ENCODE measurements at regions not wholly inside any gene's neighbourhood (a gene's known extent, or its start where the extent isn't known, plus 50 kb on each side); places are given as distances from the start of the nearest gene placed in this dataset.

DNA sequence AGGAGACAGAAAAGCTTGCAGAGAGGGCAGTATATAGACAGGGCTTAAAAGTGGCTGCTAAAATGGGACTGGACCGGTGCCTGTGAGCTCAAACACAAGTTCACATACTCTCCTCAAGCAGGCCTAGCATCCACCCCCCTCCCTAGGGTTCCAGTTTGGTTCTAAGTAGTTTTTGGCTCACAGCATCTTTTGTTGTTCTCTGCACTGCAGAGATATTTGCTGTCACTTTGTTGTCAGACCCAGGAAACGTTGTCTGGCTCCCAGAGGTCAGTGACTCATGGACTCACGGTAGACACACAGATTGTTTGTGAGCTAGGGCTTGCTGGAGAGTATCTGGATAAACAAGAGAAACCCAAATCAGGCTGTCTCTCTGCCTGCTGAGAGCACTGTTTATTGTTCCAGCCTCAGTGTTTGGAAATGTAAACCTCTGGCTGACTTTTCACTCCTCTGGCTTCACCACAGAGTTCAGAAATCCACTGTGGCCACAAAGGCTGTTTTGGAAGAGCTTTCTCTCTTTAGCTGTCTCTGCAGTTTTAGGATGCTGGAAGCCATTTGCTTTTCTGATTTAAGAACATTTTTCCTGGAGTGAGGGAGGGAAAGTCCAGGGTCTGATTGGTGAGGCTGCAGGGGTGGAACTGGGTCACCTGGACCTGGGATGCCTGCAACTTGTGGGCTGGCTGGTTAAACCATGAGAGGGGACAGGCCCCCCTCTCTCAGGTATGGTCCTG, 303.7 kb upstream of the PLET1 start:
- DNase-seq (ENCODE audit: low spot score in 2 of 2), result peak in 1 of 2 donors; percentile 28
- intact Hi-C loops (cut with DNase I; ENCODE audit: low total_unique reads), result no loop called here
- 40 to 42% methylated on average over 3 of the region's 3 CpGs for WGBS, 2 donors
- TF ChIP-seq CTCF (IDR thresholded peaks at IDR 0.05) (no peak), POLR2A (IDR thresholded peaks at IDR 0.05) (no peak)
- no peak overlapping the region for H3K4me3 ChIP-seq (ENCODE audit: low read depth, poor library complexity, severe bottlenecking)

- H3K4me3 ChIP-seq (ENCODE audit: low read depth, poor library complexity, severe bottlenecking), result no peak overlapping the region
- intact Hi-C loops (cut with DNase I; ENCODE audit: low total_unique reads), result no loop called here
- 74% methylated on average over 5 of the region's 5 CpGs for WGBS, 2 donors
- DNase-seq (ENCODE audit: low spot score in 2 of 2), result no peak
- TF ChIP-seq POLR2A (IDR thresholded peaks at IDR 0.05) (no peak), CTCF (IDR thresholded peaks at IDR 0.05) (no peak)
Measured at GRCh38 chr11:112565551-112565950, 304.9 kb upstream of the PLET1 start.

DNA sequence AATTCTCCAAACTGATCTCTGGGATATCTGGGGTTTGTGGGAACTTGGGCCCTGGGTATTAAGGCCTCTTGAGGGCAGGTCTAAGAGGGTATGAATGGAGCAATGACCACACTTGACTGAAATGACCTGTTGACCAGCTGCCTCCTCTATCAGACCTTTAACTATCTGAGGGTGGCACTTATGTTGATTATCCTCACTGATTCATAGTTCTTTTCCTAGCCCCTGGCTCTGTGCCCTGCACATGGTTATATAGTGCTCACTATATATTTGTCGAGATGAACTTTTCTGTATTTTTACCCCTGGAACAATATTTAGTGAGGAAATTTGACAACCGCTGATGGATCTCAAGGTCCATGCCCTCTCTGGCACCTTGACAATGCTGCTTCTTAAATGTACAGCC, 305.5 kb upstream of the PLET1 start:
- intact Hi-C loops (cut with DNase I; ENCODE audit: low total_unique reads), result no loop called here
- WGBS, 2 donors, result 84 to 86% methylated on average over 2 of the region's 2 CpGs
- no peak for DNase-seq (ENCODE audit: low spot score in 2 of 2)
- no peak for TF ChIP-seq CTCF (IDR thresholded peaks at IDR 0.05)
- no peak for TF ChIP-seq POLR2A (IDR thresholded peaks at IDR 0.05)
- no peak overlapping the region for H3K4me3 ChIP-seq (ENCODE audit: low read depth, poor library complexity, severe bottlenecking)

GRCh38 chr11:112570333-112570732, 309.7 kb upstream of the PLET1 start:
- TF ChIP-seq CTCF (IDR thresholded peaks at IDR 0.05), result no peak
- TF ChIP-seq POLR2A (IDR thresholded peaks at IDR 0.05), result no peak
- intact Hi-C loops (cut with DNase I; ENCODE audit: low total_unique reads), result no loop called here
- H3K4me3 ChIP-seq (ENCODE audit: low read depth, poor library complexity, severe bottlenecking), result no peak overlapping the region
- WGBS, 2 donors, result 65 to 80% methylated on average over 6 of the region's 6 CpGs
- DNase-seq (ENCODE audit: low spot score in 2 of 2), result no peak

- DNase-seq (ENCODE audit: low spot score in 2 of 2), result no peak
- TF ChIP-seq CTCF (IDR thresholded peaks at IDR 0.05) (no peak), POLR2A (IDR thresholded peaks at IDR 0.05) (no peak)
- intact Hi-C loops (cut with DNase I; ENCODE audit: low total_unique reads), result no loop called here
- H3K4me3 ChIP-seq (ENCODE audit: low read depth, poor library complexity, severe bottlenecking), result no peak overlapping the region
- WGBS, 2 donors, result 56 to 65% methylated on average over 3 of the region's 3 CpGs
Measured at GRCh38 chr11:112579282-112579681, 318.6 kb upstream of the PLET1 start.

GRCh38 chr11:112580864-112581263, 320.2 kb upstream of the PLET1 start:
- DNase-seq (ENCODE audit: low spot score in 2 of 2), result no peak
- intact Hi-C loops (cut with DNase I; ENCODE audit: low total_unique reads), result loop anchor here (10.0 kb wide), 1 partner anchor 524 kb away; no protein-coding TSS in a partner anchor
- H3K4me3 ChIP-seq (ENCODE audit: low read depth, poor library complexity, severe bottlenecking), result no peak overlapping the region
- no peak for TF ChIP-seq CTCF (IDR thresholded peaks at IDR 0.05)
- no peak for TF ChIP-seq POLR2A (IDR thresholded peaks at IDR 0.05)
